Stomach (tissue), 4 donors: ENCODE measurements at regions not wholly inside any gene's neighbourhood (a gene's known extent, or its start where the extent isn't known, plus 50 kb on each side); places are given as distances from the start of the nearest gene placed in this dataset.

Experiments
- EP300 ChIP-seq: sonication (generic); formaldehyde crosslinking; IDR thresholded peaks from one replicate; pipeline ENCODE4 v1.6.1; 2017; ENCODE audit warnings: antibody characterized with exemption
- POLR2A ChIP-seq, 4 donors: fragments of 450-650 bp; IDR thresholded peaks; one replicate each; pipeline ENCODE4 v1.6.1; 2016; ENCODE audit warnings: antibody characterized with exemption in 4 of 4, control low read depth in 2 of 4, mild to moderate bottlenecking in 1 of 4, moderate library complexity in 1 of 4
- TF ChIP-seq, protein P1 (sequence below), 7 experiments: fragments of 450-650 bp in 4 of 7; fragments of 200-600 bp in 3 of 7; sonication (generic) in 3 of 7; IDR thresholded peaks; one replicate each; pipeline ENCODE4 v1.5.1; 2016 to 2019; ENCODE audit warnings: antibody characterized with exemption in 7 of 7, control low read depth in 2 of 7, mild to moderate bottlenecking in 1 of 7

DNA sequence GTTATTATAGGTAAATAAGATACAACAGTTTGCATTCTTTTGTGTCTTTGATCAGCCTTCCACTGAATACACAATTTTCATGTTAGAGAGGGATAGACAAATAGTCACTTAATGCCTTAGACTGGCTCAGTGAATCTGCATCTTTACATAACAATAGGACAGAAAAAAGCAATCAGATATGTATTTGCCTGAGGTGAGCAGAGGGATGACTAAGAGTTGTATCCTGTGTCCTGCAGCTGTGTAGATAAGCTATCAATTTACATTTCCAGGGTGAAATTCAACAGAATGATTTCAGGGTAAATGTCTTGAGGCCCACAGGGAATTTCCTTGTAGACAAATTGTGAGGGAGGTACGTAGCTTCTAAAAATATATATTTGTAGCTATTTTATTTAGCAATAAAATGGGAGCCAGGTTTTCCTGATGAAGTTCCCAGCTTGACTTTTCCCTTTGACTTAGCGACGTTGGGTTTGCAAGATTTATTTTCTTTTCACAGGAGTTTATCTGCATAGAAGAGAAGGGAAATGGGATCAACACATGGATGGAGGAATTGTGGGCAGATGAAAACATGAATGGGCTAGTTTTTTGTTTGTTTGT lies 586.1 kb upstream of the CDH6 start:
- TF ChIP-seq, protein P1, sequence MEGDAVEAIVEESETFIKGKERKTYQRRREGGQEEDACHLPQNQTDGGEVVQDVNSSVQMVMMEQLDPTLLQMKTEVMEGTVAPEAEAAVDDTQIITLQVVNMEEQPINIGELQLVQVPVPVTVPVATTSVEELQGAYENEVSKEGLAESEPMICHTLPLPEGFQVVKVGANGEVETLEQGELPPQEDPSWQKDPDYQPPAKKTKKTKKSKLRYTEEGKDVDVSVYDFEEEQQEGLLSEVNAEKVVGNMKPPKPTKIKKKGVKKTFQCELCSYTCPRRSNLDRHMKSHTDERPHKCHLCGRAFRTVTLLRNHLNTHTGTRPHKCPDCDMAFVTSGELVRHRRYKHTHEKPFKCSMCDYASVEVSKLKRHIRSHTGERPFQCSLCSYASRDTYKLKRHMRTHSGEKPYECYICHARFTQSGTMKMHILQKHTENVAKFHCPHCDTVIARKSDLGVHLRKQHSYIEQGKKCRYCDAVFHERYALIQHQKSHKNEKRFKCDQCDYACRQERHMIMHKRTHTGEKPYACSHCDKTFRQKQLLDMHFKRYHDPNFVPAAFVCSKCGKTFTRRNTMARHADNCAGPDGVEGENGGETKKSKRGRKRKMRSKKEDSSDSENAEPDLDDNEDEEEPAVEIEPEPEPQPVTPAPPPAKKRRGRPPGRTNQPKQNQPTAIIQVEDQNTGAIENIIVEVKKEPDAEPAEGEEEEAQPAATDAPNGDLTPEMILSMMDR (IDR thresholded peaks at IDR 0.05), result no peak
- no peak for TF ChIP-seq POLR2A (IDR thresholded peaks at IDR 0.05)
- no peak for TF ChIP-seq EP300
